Stimulated activated naive CD8-positive, alpha-beta T cell treated with anti-CD3 and anti-CD28 coated beads, Interleukin-15, Interleukin-2, amounts not matched to agents 100 ng/mL and 50 ng/mL, for 24 hours (primary cell): ENCODE measurements at regions not wholly inside any gene's neighbourhood (a gene's known extent, or its start where the extent isn't known, plus 50 kb on each side); places are given as distances from the start of the nearest gene placed in this dataset.

Experiments used
- H3K27ac Mint-ChIP-seq: one replicate; pipeline ENCODE4 v1.8.0; 2021; ENCODE audit warnings: mild to moderate bottlenecking, mixed read lengths
- H3K27me3 Mint-ChIP-seq: one replicate; pipeline ENCODE4 v1.8.0; 2021; ENCODE audit warnings: mixed read lengths
- H3K36me3 Mint-ChIP-seq: one replicate; pipeline ENCODE4 v1.8.0; 2021; ENCODE audit warnings: low read depth, mixed read lengths
- H3K4me1 Mint-ChIP-seq: one replicate; pipeline ENCODE4 v1.8.0; 2021; ENCODE audit warnings: low read depth, mixed read lengths
- H3K4me3 Mint-ChIP-seq: one replicate; pipeline ENCODE4 v1.8.0; 2021; ENCODE audit warnings: mild to moderate bottlenecking, mixed read lengths
- H3K9me3 Mint-ChIP-seq: one replicate; pipeline ENCODE4 v1.8.0; 2021; ENCODE audit warnings: mixed read lengths

- no peaks in the 10 kb centered on the region for H3K9me3 Mint-ChIP-seq
- H3K27ac Mint-ChIP-seq = no peak overlapping the region
- no peaks in the 10 kb centered on the region for H3K4me1 Mint-ChIP-seq
- H3K27me3 Mint-ChIP-seq = no peaks in the 10 kb centered on the region
- H3K36me3 Mint-ChIP-seq = no peaks in the 10 kb centered on the region
- H3K4me3 Mint-ChIP-seq = no peak overlapping the region
Observed at GRCh38 chrX:5084279-5084678, 1144.4 kb downstream of the NLGN4X start.

- Mint-ChIP-seq H3K4me1 (no peaks in the 10 kb centered on the region), H3K9me3 (no peaks in the 10 kb centered on the region), H3K27me3 (no peaks in the 10 kb centered on the region), H3K4me3 (no peak overlapping the region), H3K27ac (no peak overlapping the region), H3K36me3 (no peaks in the 10 kb centered on the region)
Observed at GRCh38 chrX:5082705-5083104, 1146.0 kb downstream of the NLGN4X start.

DNA sequence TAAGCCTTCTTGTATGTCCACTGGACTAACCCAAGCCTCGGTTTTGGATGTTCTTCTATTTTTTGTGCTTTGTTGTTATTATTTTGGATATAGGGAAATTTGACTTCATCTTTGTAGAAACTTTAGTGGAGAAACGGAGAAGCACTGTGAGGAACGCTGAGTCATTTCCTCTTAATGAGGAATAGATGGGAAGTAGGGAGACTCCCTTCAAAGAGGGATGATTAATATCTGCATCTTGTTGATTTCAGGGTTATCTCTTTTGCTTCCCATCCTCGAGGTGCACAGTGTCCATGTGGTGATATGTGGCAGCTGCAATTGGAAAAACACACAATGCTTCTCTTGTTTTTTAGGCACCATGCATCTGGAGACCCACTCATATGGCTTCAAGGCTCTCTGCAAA is 1147.9 kb downstream of the NLGN4X start:
- H3K4me3 Mint-ChIP-seq = no peak overlapping the region
- no peaks in the 10 kb centered on the region for H3K9me3 Mint-ChIP-seq
- H3K27me3 Mint-ChIP-seq = no peaks in the 10 kb centered on the region
- no peaks in the 10 kb centered on the region for H3K36me3 Mint-ChIP-seq
- H3K4me1 Mint-ChIP-seq = no peaks in the 10 kb centered on the region
- no peak overlapping the region for H3K27ac Mint-ChIP-seq

DNA sequence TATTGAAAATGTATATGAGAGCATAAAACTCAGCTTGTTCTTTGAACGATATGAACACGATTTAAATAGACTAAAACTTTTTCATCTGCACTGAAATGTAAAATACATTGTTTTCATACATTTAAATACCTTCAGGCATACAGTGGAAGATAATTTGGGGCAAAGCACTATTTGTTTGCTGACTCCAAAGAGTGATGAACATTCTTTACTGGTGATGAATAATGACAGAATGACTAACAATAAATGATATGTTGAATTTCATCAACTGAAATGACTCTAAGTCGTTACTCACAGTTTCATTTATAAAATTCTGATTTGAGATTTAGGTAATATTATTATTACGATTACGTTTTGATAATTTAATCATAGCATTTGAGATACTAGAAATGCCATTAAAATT is 1160.1 kb downstream of the NLGN4X start:
- Mint-ChIP-seq H3K27ac (no peak overlapping the region), H3K36me3 (no peaks in the 10 kb centered on the region), H3K9me3 (no peaks in the 10 kb centered on the region), H3K4me1 (no peaks in the 10 kb centered on the region), H3K4me3 (no peak overlapping the region), H3K27me3 (no peaks in the 10 kb centered on the region)

DNA sequence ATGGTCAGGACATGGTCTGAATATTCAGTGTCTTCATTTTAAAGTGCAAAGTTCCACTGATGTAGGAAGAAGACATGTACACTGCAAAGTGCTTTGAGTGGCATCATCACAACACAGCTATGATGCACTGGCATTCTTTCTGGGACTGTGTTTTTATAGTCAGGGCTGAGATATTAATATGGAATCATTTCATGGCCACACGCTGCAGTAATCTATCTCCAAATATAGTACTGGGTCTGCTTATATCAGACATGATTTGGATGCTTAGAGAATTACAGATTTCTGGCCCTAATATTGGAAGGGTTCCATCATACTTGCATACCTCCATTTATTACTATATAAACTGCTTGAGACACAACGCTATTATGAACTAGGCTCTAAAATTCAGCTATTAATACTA is 1170.9 kb downstream of the NLGN4X start:
- Mint-ChIP-seq H3K27ac (no peak overlapping the region), H3K36me3 (no peaks in the 10 kb centered on the region), H3K4me3 (no peak overlapping the region), H3K27me3 (no peaks in the 10 kb centered on the region), H3K4me1 (no peaks in the 10 kb centered on the region), H3K9me3 (no peaks in the 10 kb centered on the region)

DNA sequence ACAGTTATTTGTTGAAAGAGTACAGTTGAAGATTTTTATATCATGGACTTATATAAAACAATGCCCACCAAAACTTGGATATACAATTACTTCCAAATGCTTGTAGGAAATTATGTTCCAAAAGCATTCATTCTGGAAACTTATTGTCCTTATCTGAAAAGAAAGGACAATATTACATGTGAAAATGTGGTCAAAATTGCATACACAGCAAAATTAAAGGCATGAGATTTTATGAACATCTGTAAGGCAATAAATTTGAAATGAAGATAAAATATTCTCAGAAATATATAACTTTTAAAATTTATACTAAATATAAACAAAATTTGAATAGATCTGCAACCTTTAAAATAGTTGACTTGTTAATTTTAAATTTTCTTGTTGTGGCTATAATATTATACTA is 1173.8 kb downstream of the NLGN4X start:
- Mint-ChIP-seq H3K4me1 (no peaks in the 10 kb centered on the region), H3K36me3 (no peaks in the 10 kb centered on the region), H3K9me3 (no peaks in the 10 kb centered on the region), H3K27ac (no peak overlapping the region), H3K4me3 (no peak overlapping the region), H3K27me3 (no peaks in the 10 kb centered on the region)

GRCh38 chrX:5051831-5052491 is 1176.7 kb downstream of the NLGN4X start:
- Mint-ChIP-seq H3K9me3 (no peaks in the 10 kb centered on the region), H3K27ac (no peak overlapping the region), H3K4me3 (no peak overlapping the region), H3K27me3 (no peaks in the 10 kb centered on the region), H3K4me1 (no peaks in the 10 kb centered on the region), H3K36me3 (no peaks in the 10 kb centered on the region)

DNA sequence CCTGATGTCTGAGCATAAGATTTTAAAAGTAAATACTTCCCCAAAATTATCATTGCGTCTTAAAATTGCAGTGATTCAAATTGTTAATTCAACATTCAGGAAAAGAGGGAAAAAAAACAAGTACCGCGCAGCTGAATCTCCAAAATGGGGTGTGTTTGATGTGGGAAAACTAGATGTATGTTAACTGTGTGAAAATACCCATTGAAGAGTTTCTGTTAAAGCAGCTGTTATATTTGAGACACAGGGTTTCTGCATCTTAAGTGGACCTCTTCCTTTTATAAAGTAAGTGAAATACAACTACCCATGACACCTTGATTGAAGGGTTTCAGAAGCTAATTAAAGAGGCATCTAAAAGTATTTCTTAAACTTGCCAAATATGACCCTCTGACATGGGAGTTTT is 1186.1 kb downstream of the NLGN4X start:
- Mint-ChIP-seq H3K27me3 (no peaks in the 10 kb centered on the region), H3K4me1 (no peaks in the 10 kb centered on the region)

DNA sequence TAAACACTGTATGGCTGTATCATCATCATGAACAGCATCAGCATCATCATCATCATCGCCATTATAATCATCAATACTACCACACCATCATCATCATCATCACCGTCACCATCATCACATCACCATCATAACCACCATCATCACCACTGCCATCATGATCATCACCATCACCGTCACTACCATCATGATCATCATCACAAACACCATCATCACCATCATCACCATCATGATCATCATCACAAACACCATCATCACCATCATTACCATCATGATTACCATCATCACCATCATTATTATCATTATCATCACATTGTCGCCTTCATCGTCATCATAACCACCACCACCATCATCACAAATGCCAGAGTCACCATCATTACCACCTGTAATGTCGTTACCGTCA is 1196.9 kb downstream of the NLGN4X start:
- Mint-ChIP-seq H3K27ac (no peak overlapping the region), H3K4me3 (no peak overlapping the region), H3K27me3 (no peaks in the 10 kb centered on the region), H3K4me1 (no peaks in the 10 kb centered on the region), H3K9me3 (peaks cover 4% of the 10 kb centered on the region), H3K36me3 (no peaks in the 10 kb centered on the region)

More for the DNA sequence above, 1186.1 kb downstream of the NLGN4X start:
- no peak overlapping the region for H3K4me3 Mint-ChIP-seq
- H3K9me3 Mint-ChIP-seq = no peaks in the 10 kb centered on the region
- H3K36me3 Mint-ChIP-seq = no peaks in the 10 kb centered on the region
- H3K27ac Mint-ChIP-seq = no peak overlapping the region

DNA sequence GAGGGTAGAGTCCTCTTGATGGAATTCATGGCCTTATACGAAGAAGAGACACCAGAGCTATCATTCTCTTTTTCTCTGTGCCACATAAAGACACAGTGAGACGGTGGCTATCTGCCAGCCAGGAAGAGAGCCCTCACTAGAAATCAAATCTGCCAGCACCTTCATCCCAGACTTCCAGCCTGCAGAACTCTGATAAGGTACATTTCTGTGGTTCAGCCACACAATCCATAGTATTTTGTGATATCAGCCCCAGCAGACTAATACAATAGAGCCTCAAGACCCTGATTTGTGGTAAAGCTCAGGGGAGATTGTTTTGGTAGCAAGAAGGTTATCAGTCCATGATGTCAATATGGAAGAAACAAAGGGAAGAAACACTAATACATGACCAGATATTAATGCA is 1213.2 kb downstream of the NLGN4X start:
- Mint-ChIP-seq H3K4me3 (no peak overlapping the region), H3K4me1 (no peaks in the 10 kb centered on the region), H3K27ac (no peak overlapping the region), H3K36me3 (no peaks in the 10 kb centered on the region), H3K27me3 (no peaks in the 10 kb centered on the region), H3K9me3 (no peaks in the 10 kb centered on the region)

DNA sequence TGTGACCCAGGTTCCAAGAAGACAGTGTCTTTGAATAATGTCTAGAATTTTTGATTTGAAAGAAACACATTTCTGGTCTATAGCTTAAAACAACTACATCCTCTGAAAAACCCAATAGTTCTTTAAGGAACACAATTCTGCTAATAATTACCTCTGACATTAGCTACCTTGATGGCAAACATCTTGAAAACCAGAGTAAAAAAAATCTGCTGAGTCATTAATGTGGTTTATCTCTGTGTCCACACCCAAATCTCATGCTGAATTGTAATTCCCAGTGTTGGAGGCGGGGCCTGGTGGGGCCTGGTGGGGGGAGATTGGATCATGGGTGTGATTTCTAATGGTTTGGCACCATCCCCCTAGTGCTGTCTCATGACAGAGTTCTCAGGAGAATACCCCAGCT is 1233.8 kb downstream of the NLGN4X start:
- H3K27ac Mint-ChIP-seq = no peak overlapping the region
- H3K36me3 Mint-ChIP-seq = no peaks in the 10 kb centered on the region
- H3K9me3 Mint-ChIP-seq = peaks cover 3% of the 10 kb centered on the region
- H3K27me3 Mint-ChIP-seq = no peaks in the 10 kb centered on the region
- no peak overlapping the region for H3K4me3 Mint-ChIP-seq
- H3K4me1 Mint-ChIP-seq = no peaks in the 10 kb centered on the region

DNA sequence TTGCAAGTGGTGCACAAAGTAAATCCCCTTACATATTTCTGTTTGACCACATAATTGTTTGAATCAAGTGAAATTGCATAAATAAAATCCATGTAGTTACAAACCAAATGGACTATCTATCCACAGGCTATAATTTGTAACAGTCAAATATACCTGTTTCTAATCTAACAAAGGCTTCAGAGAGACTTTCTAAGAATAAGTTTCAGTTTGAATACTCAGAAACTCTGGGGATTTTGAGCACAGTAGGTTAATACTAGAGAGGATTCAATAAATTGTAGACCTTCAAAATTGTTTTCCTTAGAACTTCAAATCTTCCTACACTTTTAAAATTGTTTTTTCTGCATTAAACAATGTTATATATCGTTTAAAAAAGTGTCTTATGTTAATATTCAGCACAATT is 1250.1 kb downstream of the NLGN4X start:
- Mint-ChIP-seq H3K36me3 (no peaks in the 10 kb centered on the region), H3K4me3 (no peak overlapping the region), H3K9me3 (no peaks in the 10 kb centered on the region), H3K4me1 (no peaks in the 10 kb centered on the region), H3K27ac (no peak overlapping the region), H3K27me3 (no peaks in the 10 kb centered on the region)

DNA sequence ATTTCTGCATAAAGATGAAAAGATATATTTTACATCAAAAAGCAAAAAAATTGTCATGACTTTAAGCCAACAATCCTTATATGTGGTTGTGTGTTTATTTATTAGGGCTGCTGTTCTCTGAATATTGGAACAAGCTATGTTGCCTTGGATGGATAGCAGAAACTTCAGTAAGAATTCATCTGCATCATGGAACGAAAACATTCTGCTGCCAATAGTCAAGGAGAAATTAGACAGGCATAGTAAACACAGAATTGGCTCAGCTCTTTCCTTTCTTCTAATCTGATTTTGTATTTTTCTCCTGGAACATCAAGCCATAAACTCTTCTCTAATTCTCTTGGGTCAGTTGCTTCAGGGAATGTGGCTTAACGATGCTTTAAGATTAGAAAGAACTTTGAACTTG is 1257.0 kb downstream of the NLGN4X start:
- no peaks in the 10 kb centered on the region for H3K36me3 Mint-ChIP-seq
- H3K27me3 Mint-ChIP-seq = no peaks in the 10 kb centered on the region
- H3K27ac Mint-ChIP-seq = no peak overlapping the region
- H3K4me1 Mint-ChIP-seq = no peaks in the 10 kb centered on the region
- no peak overlapping the region for H3K4me3 Mint-ChIP-seq
- H3K9me3 Mint-ChIP-seq = no peaks in the 10 kb centered on the region

DNA sequence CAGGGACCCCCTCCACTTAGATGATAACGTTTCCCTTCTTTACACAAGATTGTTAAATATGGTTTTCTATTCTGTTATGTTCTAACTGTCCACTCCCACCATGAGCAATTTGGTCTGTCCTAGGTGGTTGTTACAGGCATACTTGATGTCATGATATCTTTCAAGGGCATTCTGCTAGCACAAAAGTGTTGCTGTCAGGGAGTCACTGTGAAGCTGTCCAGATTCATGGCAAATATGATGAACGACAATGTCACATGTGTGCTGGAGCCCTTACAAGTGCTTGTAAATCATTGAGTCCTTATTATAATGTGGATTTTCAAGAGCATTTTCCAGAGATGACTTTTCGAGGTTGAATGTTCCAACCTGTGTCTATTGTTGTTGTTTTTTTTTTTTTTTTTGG is 1250.7 kb upstream of the PRKX start:
- Mint-ChIP-seq H3K9me3 (no peaks in the 10 kb centered on the region), H3K27ac (no peak overlapping the region), H3K27me3 (no peaks in the 10 kb centered on the region), H3K4me3 (no peak overlapping the region), H3K36me3 (no peaks in the 10 kb centered on the region), H3K4me1 (no peaks in the 10 kb centered on the region)

GRCh38 chrX:4963432-4963831 is 1250.0 kb upstream of the PRKX start:
- Mint-ChIP-seq H3K4me1 (no peaks in the 10 kb centered on the region), H3K27ac (no peak overlapping the region), H3K36me3 (no peaks in the 10 kb centered on the region), H3K9me3 (no peaks in the 10 kb centered on the region), H3K27me3 (no peaks in the 10 kb centered on the region), H3K4me3 (no peak overlapping the region)

DNA sequence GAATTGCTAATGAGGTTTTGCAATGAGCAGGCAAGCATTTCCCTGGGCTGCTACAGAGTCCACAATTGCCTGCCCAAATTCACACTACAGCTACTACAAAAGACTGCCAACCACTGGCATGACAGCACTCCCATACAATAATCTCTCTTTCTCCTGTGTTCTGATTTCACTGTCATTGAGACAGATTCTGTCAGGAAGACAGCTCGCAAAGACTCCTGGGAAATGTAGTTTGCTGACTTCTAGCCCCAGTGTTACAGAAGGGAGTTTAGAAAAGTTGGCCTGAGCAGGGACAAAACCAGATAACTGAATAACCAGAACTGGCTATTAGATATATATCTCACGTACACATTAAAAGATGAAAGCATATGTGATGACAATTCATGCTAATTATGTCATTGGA is 1231.3 kb upstream of the PRKX start:
- no peaks in the 10 kb centered on the region for H3K27me3 Mint-ChIP-seq
- no peak overlapping the region for H3K27ac Mint-ChIP-seq
- no peaks in the 10 kb centered on the region for H3K4me1 Mint-ChIP-seq
- no peak overlapping the region for H3K4me3 Mint-ChIP-seq
- H3K36me3 Mint-ChIP-seq = no peaks in the 10 kb centered on the region
- no peaks in the 10 kb centered on the region for H3K9me3 Mint-ChIP-seq
